GM12891 (cell line): ENCODE measurements at regions not wholly inside any gene's neighbourhood (a gene's known extent, or its start where the extent isn't known, plus 50 kb on each side); places are given as distances from the start of the nearest gene placed in this dataset.
"Not testable (repeated sequence)": the region's sequence is repeated elsewhere in the genome, so short reads cannot be mapped to it uniquely, and the experiment has no call there.

ENCODE experiments used
- DNase-seq: peaks from one replicate; pipeline ENCODE4 v3.0.0; 2011; ENCODE audit warnings: low spot score; ENCODE audit not compliant: insufficient read length
- FAIRE-seq: peaks from 2 replicates; lab custom pipeline; 2011; peaks lifted over from hg19 to GRCh38; lab: Jason Lieb, UNC
- PAX5 ChIP-seq: IDR thresholded peaks from 2 replicates; pipeline ENCODE4 v1.6.1; 2011; ENCODE audit warnings: low read length, moderate library complexity, mild to moderate bottlenecking; ENCODE audit not compliant: insufficient read depth, severe bottlenecking
- POLR2A ChIP-seq: IDR thresholded peaks from 2 replicates; pipeline ENCODE4 v1.6.1; 2011; ENCODE audit warnings: low read depth, low read length, control low read depth
- POLR2AphosphoS5 ChIP-seq: IDR thresholded peaks from 2 replicates; pipeline ENCODE4 v1.6.1; 2011; ENCODE audit warnings: low read depth, low read length, control low read depth
- POU2F2 ChIP-seq: IDR thresholded peaks from 2 replicates; pipeline ENCODE4 v1.6.1; 2011; ENCODE audit warnings: low read depth, mild to moderate bottlenecking, control low read depth, low read length, moderate library complexity
- SPI1 ChIP-seq: IDR thresholded peaks from 2 replicates; pipeline ENCODE4 v1.6.1; 2011; ENCODE audit warnings: low read depth, low read length, control low read depth
- TAF1 ChIP-seq: IDR thresholded peaks from 2 replicates; pipeline ENCODE4 v1.6.1; 2011; ENCODE audit warnings: low read depth, low read length, control low read depth

GRCh38 chr11:119586181-119586580 lies 142.8 kb downstream of the NECTIN1 start:
- no peak for FAIRE-seq
- no peak for TF ChIP-seq SPI1
- no peak for TF ChIP-seq POLR2AphosphoS5
- no peak for TF ChIP-seq POLR2A
- TF ChIP-seq TAF1, result no peak
- no peak for TF ChIP-seq PAX5
- no peak for TF ChIP-seq POU2F2

GRCh38 chr11:119585043-119585781 lies 143.8 kb downstream of the NECTIN1 start:
- TF ChIP-seq POLR2AphosphoS5, result no peak
- no peak for TF ChIP-seq TAF1
- TF ChIP-seq POLR2A, result no peak
- no peak for TF ChIP-seq PAX5
- no peak for TF ChIP-seq SPI1
- TF ChIP-seq POU2F2, result no peak
- no peak for FAIRE-seq

More at GRCh38 chr11:119586181-119586580, 142.8 kb downstream of the NECTIN1 start:
- no peak for DNase-seq

GRCh38 chr11:119584193-119585042 lies 144.6 kb downstream of the NECTIN1 start:
- FAIRE-seq, result no peak
- peak; percentile 27 for DNase-seq
- no peak for TF ChIP-seq PAX5
- no peak for TF ChIP-seq POLR2AphosphoS5
- no peak for TF ChIP-seq POLR2A
- TF ChIP-seq TAF1, result no peak
- TF ChIP-seq SPI1, result no peak
- TF ChIP-seq POU2F2, result no peak

More at GRCh38 chr11:119585043-119585781, 143.8 kb downstream of the NECTIN1 start:
- no peak for DNase-seq

GRCh38 chr11:119583585-119583984 lies 145.4 kb downstream of the NECTIN1 start:
- TF ChIP-seq POLR2AphosphoS5 (no peak), SPI1 (no peak), PAX5 (no peak), POU2F2 (no peak), TAF1 (no peak), POLR2A (no peak)
- DNase-seq, result no peak
- no peak for FAIRE-seq

DNA sequence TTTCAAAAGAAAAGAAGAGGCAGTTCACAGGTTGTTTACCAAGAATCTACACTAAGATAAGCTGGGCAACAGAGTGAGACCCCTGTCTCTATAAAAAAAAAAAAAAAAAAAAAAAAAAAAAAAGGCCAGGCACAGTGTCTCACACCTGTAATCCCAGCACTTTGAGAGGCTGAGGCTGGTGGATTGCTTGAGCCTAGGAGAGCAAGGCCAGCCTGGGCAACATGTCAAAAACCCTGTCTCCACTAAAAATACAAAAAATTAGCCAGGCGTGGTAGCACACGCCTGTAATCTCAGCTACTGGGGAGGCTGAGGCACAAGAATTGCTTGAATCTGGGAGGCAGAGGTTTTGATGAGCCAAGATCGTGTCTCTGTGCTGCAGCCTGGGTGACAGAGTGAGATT lies 147.6 kb downstream of the NECTIN1 start:
- not testable (repeated sequence) for FAIRE-seq

GRCh38 chr11:119580751-119581150 lies 148.2 kb downstream of the NECTIN1 start:
- TF ChIP-seq SPI1 (no peak), POLR2A (no peak), TAF1 (no peak)
- DNase-seq, result no peak
- no peak for FAIRE-seq

More for the DNA sequence above, 147.6 kb downstream of the NECTIN1 start:
- not testable (repeated sequence) for DNase-seq

- FAIRE-seq (no peak), DNase-seq (no peak)
- TF ChIP-seq TAF1 (no peak), SPI1 (no peak), PAX5 (no peak), POLR2AphosphoS5 (no peak), POU2F2 (no peak), POLR2A (no peak)
Observed at GRCh38 chr11:119580081-119580480, 148.9 kb downstream of the NECTIN1 start.

DNA sequence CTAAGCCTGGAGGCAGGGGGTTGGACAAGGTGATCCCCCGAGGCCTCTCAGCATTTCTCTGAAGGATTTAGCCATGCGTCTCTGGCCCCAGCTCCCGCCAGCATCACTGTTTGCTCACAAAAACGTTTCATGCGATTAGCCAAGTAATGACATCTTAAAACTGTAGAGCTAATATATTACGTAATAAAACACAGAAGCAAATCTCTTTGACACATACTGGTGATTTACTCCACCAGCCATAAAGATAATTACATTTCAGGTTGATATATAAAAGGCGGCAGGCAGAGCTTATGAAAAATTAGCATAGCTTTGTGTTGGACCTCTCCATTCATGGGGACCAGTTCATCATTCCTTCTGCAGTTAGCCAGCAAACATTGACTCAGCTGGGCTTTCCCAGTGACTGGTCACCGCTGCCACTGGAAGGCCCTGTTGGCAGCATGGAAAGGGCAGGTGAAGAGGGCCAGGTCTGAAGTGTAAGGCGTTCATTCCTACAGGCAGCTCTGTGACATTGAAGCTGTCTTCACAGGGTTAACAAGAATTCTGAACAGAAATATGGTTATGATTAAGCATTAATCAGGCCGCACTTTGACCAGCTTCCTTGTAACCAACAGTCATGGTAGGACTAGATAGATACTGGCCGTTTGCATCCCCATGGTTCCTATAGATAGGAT lies 150.3 kb downstream of the NECTIN1 start:
- DNase-seq, result no peak
- FAIRE-seq, result no peak
- no peak for TF ChIP-seq POU2F2
- no peak for TF ChIP-seq TAF1
- TF ChIP-seq SPI1, result no peak
- TF ChIP-seq POLR2AphosphoS5, result no peak
- no peak for TF ChIP-seq POLR2A

DNA sequence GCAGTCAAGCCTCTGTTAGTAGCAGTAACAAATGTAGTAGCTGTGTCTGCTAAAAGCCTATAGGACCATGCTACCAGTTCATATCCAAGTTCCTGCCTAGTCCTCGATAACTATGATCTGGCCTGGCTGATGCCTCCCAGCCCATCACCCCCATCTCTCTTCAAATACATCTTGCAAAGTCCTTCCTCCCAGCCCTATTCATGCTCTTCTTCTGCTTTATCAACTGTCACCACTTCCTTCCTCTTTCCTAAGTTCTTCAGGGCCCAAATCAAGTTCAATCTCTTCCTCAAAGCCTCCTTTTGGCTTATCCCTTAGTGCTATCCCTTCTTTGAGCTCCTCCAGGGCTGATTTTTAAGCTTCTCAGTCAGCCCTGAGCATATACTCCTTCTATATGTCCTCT lies 150.9 kb upstream of the THY1 start:
- TF ChIP-seq POU2F2 (no peak), POLR2A (no peak), TAF1 (no peak)
- FAIRE-seq (no peak), DNase-seq (no peak)

GRCh38 chr11:119572481-119573424 lies 149.8 kb upstream of the THY1 start:
- FAIRE-seq (no peak), DNase-seq (no peak)
- TF ChIP-seq PAX5 (no peak), POU2F2 (no peak), POLR2A (no peak), POLR2AphosphoS5 (no peak), TAF1 (no peak), SPI1 (no peak)
